ENCODE measurements at regions not wholly inside any gene's neighbourhood (a gene's known extent, or its start where the extent isn't known, plus 50 kb on each side); places are given as distances from the start of the nearest gene placed in this dataset.
"Not testable (repeated sequence)": the region's sequence is repeated elsewhere in the genome, so short reads cannot be mapped to it uniquely, and the experiment has no call there.

DNA sequence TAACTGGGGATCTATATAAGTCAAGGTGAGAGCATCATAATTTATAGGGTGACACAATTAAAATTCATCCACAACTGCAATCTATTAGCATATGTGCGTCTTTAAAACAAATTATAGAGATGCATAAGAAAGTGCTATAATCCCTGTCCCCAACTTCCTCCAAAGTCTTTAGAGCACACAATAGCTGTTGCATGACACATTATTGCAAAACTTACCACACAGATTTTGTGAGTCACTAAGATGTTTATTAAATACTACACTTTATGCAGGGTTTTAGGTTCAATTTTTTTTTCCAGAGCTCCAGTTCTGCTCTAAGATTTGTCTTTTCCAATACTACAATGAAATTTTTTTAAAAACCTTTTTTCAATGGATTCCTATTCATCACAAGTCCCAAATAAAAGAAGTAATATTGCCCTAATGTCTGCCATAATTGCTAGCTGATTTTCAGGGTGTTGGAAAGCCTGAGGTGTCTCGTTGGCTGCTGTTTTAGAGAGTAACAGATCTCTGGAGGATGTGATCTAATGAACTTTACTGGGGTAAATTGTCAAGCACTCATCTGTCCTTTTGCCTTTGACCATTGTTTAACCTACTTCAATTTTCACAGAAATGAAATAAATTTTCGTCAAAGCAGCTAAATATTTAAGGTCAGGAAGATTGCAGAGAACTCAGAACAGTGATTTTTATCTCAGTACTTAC, 250.5 kb upstream of the NETO1 start:
- Histone ChIP-seq H3K27ac (ENCODE audit: low read length) (no peak overlapping the region), H3K27me3 (ENCODE audit: control insufficient read depth in 1 of 2, insufficient read depth in 2 of 2, low read length in 2 of 2) (no peaks in the 10 kb centered on the region), H3K4me1 (ENCODE audit: control insufficient read depth, insufficient read depth, low read length) (no peaks in the 10 kb centered on the region), H3K9ac (ENCODE audit: low read length in 2 of 2) (no peak overlapping the region), H3K36me3 (ENCODE audit: control insufficient read depth in 2 of 2, insufficient read depth in 2 of 2, low read length in 2 of 2) (no peaks in the 10 kb centered on the region), H3K4me3 (ENCODE audit: low read length in 2 of 2) (no peak overlapping the region), H3K9me3 (ENCODE audit: control insufficient read depth in 2 of 2, low read length in 2 of 2) (no peaks in the 10 kb centered on the region)

DNA sequence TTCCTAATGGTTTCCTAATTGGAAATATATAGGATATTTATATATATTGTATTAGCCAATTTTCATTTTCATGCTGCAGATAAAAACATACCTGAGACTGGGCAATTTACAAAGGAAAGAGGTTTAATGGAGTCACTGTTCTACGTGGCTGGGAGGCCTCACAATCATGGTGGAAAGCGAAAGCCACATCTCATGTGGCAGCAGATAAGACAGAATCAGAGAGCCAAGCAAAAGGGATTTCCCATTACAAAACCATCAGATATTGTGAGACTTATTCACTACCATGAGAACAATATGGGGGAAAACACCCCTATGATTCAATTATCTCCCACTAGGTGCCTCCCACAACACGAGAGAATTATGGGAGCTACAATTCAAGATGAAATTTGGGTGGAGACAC, 242.5 kb upstream of the NETO1 start:
- Histone ChIP-seq H3K27me3 (ENCODE audit: control insufficient read depth in 1 of 2, insufficient read depth in 2 of 2, low read length in 2 of 2) (no peaks in the 10 kb centered on the region), H3K4me3 (ENCODE audit: low read length in 2 of 2) (no peak overlapping the region), H3K36me3 (ENCODE audit: control insufficient read depth in 2 of 2, insufficient read depth in 2 of 2, low read length in 2 of 2) (no peaks in the 10 kb centered on the region), H3K9ac (ENCODE audit: low read length in 2 of 2) (no peak overlapping the region), H3K27ac (ENCODE audit: low read length) (no peak overlapping the region), H3K4me1 (ENCODE audit: control insufficient read depth, insufficient read depth, low read length) (no peaks in the 10 kb centered on the region), H3K9me3 (ENCODE audit: control insufficient read depth in 2 of 2, low read length in 2 of 2) (no peaks in the 10 kb centered on the region)

DNA sequence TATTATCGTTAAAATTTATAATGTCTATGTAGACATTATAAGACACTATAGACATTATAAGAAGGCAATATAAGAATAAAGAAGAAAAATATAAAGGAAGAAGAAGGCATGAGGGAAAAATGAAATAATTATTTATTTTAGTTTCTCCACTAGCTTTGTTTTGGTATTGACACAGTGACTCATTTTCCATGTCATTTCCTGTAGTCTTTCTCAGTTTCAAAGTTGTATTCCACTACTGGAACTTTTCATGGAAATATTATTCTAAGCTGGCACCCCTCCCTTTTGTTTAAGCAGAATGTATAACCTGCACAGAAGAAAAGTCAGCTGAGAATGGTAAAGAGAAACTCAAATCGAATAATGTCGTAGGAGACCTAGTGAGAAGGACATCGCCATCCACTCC, 234.2 kb upstream of the NETO1 start:
- Histone ChIP-seq H3K36me3 (ENCODE audit: control insufficient read depth in 2 of 2, insufficient read depth in 2 of 2, low read length in 2 of 2) (no peaks in the 10 kb centered on the region), H3K9me3 (ENCODE audit: control insufficient read depth in 2 of 2, low read length in 2 of 2) (no peaks in the 10 kb centered on the region), H3K9ac (ENCODE audit: low read length in 2 of 2) (no peak overlapping the region), H3K27ac (ENCODE audit: low read length) (no peak overlapping the region), H3K27me3 (ENCODE audit: control insufficient read depth in 1 of 2, insufficient read depth in 2 of 2, low read length in 2 of 2) (no peaks in the 10 kb centered on the region), H3K4me3 (ENCODE audit: low read length in 2 of 2) (no peak overlapping the region), H3K4me1 (ENCODE audit: control insufficient read depth, insufficient read depth, low read length) (no peaks in the 10 kb centered on the region)

DNA sequence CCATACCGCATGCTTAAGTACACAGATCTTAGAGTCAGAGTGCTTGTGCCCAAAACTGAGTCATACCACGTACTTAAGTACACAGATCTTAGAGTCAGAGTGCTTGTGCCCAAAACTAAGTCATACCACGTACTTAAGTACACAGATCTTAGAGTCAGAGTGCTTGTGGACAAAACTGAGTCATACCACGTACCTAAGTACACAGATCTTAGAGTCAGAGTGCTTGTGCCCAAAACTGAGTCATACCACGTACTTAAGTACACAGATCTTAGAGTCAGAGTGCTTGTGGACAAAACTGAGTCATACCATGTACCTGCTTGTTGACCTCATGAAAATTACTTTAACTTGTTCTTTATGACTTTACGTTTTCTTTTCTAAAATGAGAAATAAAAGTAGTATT, 233.7 kb upstream of the NETO1 start:
- H3K9ac ChIP-seq (ENCODE audit: low read length in 2 of 2); H3K27ac ChIP-seq (ENCODE audit: low read length); H3K36me3 ChIP-seq (ENCODE audit: control insufficient read depth in 2 of 2, insufficient read depth in 2 of 2, low read length in 2 of 2); H3K4me3 ChIP-seq (ENCODE audit: low read length in 2 of 2); H3K9me3 ChIP-seq (ENCODE audit: control insufficient read depth in 2 of 2, low read length in 2 of 2); H3K27me3 ChIP-seq (ENCODE audit: control insufficient read depth in 1 of 2, insufficient read depth in 2 of 2, low read length in 2 of 2); H3K4me1 ChIP-seq (ENCODE audit: control insufficient read depth, insufficient read depth, low read length): not testable (repeated sequence)

DNA sequence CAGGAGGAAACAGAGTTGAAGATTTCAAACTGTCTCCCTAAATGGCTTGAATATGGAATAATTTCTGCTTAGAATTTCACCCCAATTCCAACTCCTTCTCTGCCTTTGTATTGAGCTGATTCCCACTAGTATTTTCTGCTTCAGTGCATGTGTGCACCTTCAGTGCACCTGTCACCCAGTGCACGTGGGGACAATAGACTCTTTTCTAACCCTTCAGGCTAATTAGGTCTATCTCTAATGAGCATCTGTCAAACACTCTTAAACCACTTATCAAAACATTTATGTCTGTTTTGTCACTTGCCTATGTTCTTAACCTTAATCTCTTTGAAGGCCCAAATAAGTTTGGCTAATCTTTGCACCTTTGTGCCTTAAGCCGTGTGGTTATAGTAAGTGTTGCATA, 232.0 kb upstream of the NETO1 start:
- no peak overlapping the region for H3K4me3 ChIP-seq (ENCODE audit: low read length in 2 of 2)
- no peaks in the 10 kb centered on the region for H3K36me3 ChIP-seq (ENCODE audit: control insufficient read depth in 2 of 2, insufficient read depth in 2 of 2, low read length in 2 of 2)
- H3K27ac ChIP-seq (ENCODE audit: low read length), result no peak overlapping the region
- H3K9me3 ChIP-seq (ENCODE audit: control insufficient read depth in 2 of 2, low read length in 2 of 2), result no peaks in the 10 kb centered on the region
- H3K27me3 ChIP-seq (ENCODE audit: control insufficient read depth in 1 of 2, insufficient read depth in 2 of 2, low read length in 2 of 2), result no peaks in the 10 kb centered on the region
- no peaks in the 10 kb centered on the region for H3K4me1 ChIP-seq (ENCODE audit: control insufficient read depth, insufficient read depth, low read length)
- no peak overlapping the region for H3K9ac ChIP-seq (ENCODE audit: low read length in 2 of 2)

DNA sequence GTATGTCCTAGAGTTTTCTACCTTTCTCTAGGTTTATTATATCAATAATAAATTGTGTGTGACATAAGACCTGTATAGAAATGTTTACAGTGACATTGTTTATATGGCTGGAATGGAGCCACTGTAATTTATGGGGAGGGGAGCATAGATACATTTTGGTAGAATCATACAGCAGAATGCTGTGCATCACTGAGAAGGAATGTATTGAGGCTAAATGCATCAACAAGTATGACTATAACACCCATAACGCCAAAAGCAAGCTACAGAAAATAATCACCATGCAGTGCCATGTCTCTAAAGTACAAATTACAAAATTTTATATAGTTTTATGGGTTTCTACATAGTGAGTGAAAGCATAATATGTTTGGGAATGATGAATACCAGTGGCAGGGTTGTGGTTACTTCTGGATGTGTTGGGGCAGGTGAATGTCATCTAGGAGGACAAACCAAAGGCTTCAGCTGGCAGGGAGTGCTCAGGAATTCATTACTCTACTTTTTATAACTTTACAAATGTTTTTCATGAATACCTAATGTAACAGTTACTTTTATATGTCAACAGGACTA, 226.0 kb upstream of the NETO1 start:
- Histone ChIP-seq H3K27ac (ENCODE audit: low read length) (no peak overlapping the region), H3K27me3 (ENCODE audit: control insufficient read depth in 1 of 2, insufficient read depth in 2 of 2, low read length in 2 of 2) (no peaks in the 10 kb centered on the region), H3K4me1 (ENCODE audit: control insufficient read depth, insufficient read depth, low read length) (no peaks in the 10 kb centered on the region), H3K36me3 (ENCODE audit: control insufficient read depth in 2 of 2, insufficient read depth in 2 of 2, low read length in 2 of 2) (no peaks in the 10 kb centered on the region), H3K4me3 (ENCODE audit: low read length in 2 of 2) (no peak overlapping the region), H3K9ac (ENCODE audit: low read length in 2 of 2) (no peak overlapping the region), H3K9me3 (ENCODE audit: control insufficient read depth in 2 of 2, low read length in 2 of 2) (no peaks in the 10 kb centered on the region)

DNA sequence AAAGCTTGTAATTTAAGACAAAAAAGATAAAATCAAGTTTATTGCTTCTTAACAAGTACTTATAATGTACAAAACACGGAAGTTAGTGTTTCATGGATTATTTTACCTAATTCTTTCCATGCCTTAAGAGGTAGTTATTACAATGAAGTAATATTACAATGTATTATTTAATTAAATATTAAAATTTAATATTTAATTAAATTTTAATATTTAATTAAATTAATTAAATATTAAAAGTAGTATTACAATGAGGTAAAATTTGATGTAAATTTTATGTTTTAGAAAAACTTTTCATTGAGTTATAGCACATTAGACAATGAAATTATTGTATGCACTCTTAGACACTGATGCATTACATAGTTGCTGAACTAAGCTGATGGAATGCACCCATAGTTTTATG, 220.7 kb upstream of the NETO1 start:
- Histone ChIP-seq H3K4me1 (ENCODE audit: control insufficient read depth, insufficient read depth, low read length) (no peaks in the 10 kb centered on the region), H3K4me3 (ENCODE audit: low read length in 2 of 2) (no peak overlapping the region), H3K9ac (ENCODE audit: low read length in 2 of 2) (no peak overlapping the region), H3K27ac (ENCODE audit: low read length) (no peak overlapping the region), H3K9me3 (ENCODE audit: control insufficient read depth in 2 of 2, low read length in 2 of 2) (no peaks in the 10 kb centered on the region), H3K36me3 (ENCODE audit: control insufficient read depth in 2 of 2, insufficient read depth in 2 of 2, low read length in 2 of 2) (no peaks in the 10 kb centered on the region), H3K27me3 (ENCODE audit: control insufficient read depth in 1 of 2, insufficient read depth in 2 of 2, low read length in 2 of 2) (no peaks in the 10 kb centered on the region)

DNA sequence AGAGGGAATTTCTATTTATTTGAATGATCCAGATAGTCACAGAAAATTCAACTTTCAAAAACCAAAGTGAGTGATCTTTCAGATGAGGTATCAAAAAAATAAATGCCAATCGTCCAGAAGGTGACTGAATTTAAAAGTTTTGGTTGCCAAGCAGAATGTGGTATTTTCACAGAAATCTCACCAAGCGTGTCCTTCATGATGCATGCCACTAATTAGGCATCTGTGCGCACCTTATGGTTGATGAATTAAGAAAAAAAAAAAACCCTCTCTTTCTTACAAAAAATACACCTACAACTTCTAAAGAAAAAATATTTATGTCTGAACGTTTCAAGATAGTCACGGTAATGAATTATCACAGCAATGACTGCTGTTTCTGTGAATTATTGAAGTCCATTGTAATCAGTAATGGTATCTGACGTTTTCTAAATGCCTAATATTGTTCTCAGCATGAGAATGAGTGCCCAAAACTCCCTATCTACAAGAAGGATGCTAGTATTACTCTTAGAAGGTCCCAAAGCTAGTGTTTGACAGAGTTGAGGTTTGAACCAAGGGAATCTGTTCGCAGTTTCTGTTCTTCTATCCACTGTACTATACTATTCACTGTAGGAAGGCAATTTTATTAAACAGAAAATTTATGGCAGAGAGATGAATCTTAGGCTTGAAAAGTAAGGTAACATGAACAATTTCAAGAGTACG, 219.6 kb upstream of the NETO1 start:
- H3K9me3 ChIP-seq (ENCODE audit: control insufficient read depth in 2 of 2, low read length in 2 of 2), result no peaks in the 10 kb centered on the region
- no peak overlapping the region for H3K4me3 ChIP-seq (ENCODE audit: low read length in 2 of 2)
- H3K9ac ChIP-seq (ENCODE audit: low read length in 2 of 2), result no peak overlapping the region
- no peaks in the 10 kb centered on the region for H3K27me3 ChIP-seq (ENCODE audit: control insufficient read depth in 1 of 2, insufficient read depth in 2 of 2, low read length in 2 of 2)
- H3K4me1 ChIP-seq (ENCODE audit: control insufficient read depth, insufficient read depth, low read length), result no peaks in the 10 kb centered on the region
- no peaks in the 10 kb centered on the region for H3K36me3 ChIP-seq (ENCODE audit: control insufficient read depth in 2 of 2, insufficient read depth in 2 of 2, low read length in 2 of 2)
- H3K27ac ChIP-seq (ENCODE audit: low read length), result no peak overlapping the region

DNA sequence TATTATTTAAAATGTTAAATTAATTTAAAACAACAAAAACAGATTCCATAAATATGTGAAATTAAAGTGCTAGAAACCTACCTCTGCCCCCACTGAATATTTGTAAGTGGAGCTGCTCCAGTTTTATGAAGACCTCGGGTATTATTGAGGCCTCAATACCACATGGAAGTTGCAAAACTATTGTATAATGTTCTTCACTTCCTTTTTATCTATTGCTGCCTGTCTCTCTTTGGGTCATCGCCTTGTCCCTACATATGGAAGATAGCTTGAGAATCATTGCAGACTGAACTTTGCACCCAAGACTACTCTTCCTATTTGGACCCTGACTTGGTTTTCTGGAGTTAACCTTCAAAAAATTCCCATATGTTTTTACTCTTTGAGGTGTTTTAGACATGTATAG, 212.1 kb upstream of the NETO1 start:
- H3K27me3 ChIP-seq (ENCODE audit: control insufficient read depth in 1 of 2, insufficient read depth in 2 of 2, low read length in 2 of 2), result no peaks in the 10 kb centered on the region
- no peak overlapping the region for H3K4me3 ChIP-seq (ENCODE audit: low read length in 2 of 2)
- no peak overlapping the region for H3K9ac ChIP-seq (ENCODE audit: low read length in 2 of 2)
- no peaks in the 10 kb centered on the region for H3K36me3 ChIP-seq (ENCODE audit: control insufficient read depth in 2 of 2, insufficient read depth in 2 of 2, low read length in 2 of 2)
- no peak overlapping the region for H3K27ac ChIP-seq (ENCODE audit: low read length)
- no peaks in the 10 kb centered on the region for H3K4me1 ChIP-seq (ENCODE audit: control insufficient read depth, insufficient read depth, low read length)
- no peaks in the 10 kb centered on the region for H3K9me3 ChIP-seq (ENCODE audit: control insufficient read depth in 2 of 2, low read length in 2 of 2)

DNA sequence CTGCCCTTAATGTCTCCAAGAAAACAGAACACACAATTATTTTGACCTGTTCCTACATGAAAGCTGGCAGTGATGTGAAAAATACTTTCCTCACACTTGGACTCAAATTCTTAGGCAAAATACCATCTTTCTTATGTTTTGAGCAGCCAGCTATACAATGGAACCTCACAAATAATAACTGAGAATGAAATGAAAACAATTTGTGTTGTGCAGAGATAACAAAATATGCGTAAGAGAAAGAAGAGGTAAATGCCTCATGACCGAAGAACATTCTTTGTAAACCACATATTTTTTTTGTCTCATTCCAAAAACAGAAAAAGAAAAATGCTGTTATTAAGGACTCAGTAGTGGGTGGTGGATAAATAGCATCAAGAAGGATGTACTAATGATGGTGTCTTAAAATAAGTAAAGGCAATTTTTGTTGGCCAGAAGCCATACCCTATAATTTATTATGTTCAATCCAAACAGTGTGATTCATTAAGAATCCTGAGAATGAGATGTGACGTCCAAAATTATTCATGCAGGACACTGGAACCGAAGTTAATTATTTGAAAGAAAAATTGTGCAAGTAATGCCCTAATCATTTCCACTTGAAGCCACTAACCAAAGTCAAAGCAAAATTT, 193.0 kb upstream of the NETO1 start:
- Histone ChIP-seq H3K27ac (ENCODE audit: low read length) (no peak overlapping the region), H3K36me3 (ENCODE audit: control insufficient read depth in 2 of 2, insufficient read depth in 2 of 2, low read length in 2 of 2) (no peaks in the 10 kb centered on the region), H3K9ac (ENCODE audit: low read length in 2 of 2) (no peak overlapping the region), H3K27me3 (ENCODE audit: control insufficient read depth in 1 of 2, insufficient read depth in 2 of 2, low read length in 2 of 2) (peaks cover 0 to 2% of the 10 kb centered on the region in 2 donors), H3K9me3 (ENCODE audit: control insufficient read depth in 2 of 2, low read length in 2 of 2) (no peaks in the 10 kb centered on the region), H3K4me1 (ENCODE audit: control insufficient read depth, insufficient read depth, low read length) (no peaks in the 10 kb centered on the region), H3K4me3 (ENCODE audit: low read length in 2 of 2) (no peak overlapping the region)

DNA sequence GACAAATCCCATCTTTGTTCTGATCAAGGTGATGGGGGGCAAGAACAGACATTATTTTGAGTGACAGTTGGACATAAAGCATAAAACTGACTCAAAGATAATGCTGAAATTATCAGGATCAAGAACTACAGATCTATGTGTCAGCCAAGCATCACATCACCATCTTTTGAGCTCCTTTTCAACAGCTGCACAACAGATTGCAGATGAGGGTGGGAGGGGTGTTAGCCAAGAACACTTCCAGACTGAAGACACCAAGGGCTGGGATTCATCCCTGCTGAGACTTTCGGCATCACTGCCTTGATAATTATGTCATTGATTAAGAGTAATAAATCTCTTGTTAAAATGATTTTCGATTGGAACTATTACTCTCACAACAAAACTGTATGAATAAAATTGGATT, 191.5 kb upstream of the NETO1 start:
- H3K9ac ChIP-seq (ENCODE audit: low read length in 2 of 2), result no peak overlapping the region
- H3K4me3 ChIP-seq (ENCODE audit: low read length in 2 of 2), result no peak overlapping the region
- H3K4me1 ChIP-seq (ENCODE audit: control insufficient read depth, insufficient read depth, low read length), result no peaks in the 10 kb centered on the region
- H3K27ac ChIP-seq (ENCODE audit: low read length), result no peak overlapping the region
- no peaks in the 10 kb centered on the region for H3K36me3 ChIP-seq (ENCODE audit: control insufficient read depth in 2 of 2, insufficient read depth in 2 of 2, low read length in 2 of 2)
- peaks cover 0 to 2% of the 10 kb centered on the region in 2 donors for H3K27me3 ChIP-seq (ENCODE audit: control insufficient read depth in 1 of 2, insufficient read depth in 2 of 2, low read length in 2 of 2)
- H3K9me3 ChIP-seq (ENCODE audit: control insufficient read depth in 2 of 2, low read length in 2 of 2), result no peaks in the 10 kb centered on the region
